Prostate gland (tissue), 2 donors: ENCODE measurements at regions not wholly inside any gene's neighbourhood (a gene's known extent, or its start where the extent isn't known, plus 50 kb on each side); places are given as distances from the start of the nearest gene placed in this dataset.

ENCODE experiments used
- POLR2A ChIP-seq: fragments of 450-650 bp; IDR thresholded peaks from one replicate; pipeline ENCODE4 v1.6.1; 2016; ENCODE audit warnings: antibody characterized with exemption, mild to moderate bottlenecking
- TF ChIP-seq, protein P1 (sequence below), 4 experiments: fragments of 200-600 bp in 2 of 4; fragments of 450-650 bp in 2 of 4; sonication (generic) in 2 of 4; IDR thresholded peaks; 1 replicate in 3 of 4; 2 replicates in 1 of 4; pipeline ENCODE4 v1.5.1; 2016 to 2019; ENCODE audit warnings: antibody characterized with exemption in 4 of 4, mild to moderate bottlenecking in 2 of 4, moderate library complexity in 2 of 4

DNA sequence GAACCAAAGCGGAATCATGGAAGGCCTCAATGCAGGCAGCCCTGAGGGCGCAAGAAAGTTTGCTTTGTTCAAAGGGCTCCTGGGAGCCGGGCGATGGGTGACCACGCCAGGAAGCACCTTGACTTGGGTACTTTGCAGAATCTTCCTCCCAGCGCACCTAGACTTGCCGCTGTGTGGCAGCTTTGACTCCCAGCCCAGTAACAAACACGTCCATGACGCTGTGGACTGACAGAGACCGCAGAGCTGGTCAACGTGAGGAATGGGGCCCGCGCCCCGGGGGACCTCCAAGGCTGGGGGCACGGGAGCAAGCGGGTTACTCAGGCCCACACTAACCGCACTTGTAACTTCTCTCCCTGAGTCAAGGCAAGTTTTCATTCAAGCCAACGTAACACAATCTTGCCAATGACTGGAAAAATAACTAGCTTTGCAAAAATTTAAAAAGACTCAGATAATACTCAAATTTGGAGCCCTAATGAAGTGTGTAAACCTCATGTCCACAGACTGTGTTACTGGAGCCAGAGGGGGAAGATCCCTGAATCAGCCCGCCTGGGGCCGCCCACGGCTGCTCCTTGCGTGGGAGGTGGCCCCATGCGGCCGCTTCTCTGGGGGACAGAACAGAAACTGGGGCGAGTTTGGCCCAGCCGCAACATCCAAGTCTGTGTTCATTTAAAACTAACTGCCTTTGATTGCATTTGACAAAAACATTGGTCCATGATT lies 130.8 kb downstream of the DNAJB6 start:
- TF ChIP-seq POLR2A = no peak
- TF ChIP-seq, protein P1, sequence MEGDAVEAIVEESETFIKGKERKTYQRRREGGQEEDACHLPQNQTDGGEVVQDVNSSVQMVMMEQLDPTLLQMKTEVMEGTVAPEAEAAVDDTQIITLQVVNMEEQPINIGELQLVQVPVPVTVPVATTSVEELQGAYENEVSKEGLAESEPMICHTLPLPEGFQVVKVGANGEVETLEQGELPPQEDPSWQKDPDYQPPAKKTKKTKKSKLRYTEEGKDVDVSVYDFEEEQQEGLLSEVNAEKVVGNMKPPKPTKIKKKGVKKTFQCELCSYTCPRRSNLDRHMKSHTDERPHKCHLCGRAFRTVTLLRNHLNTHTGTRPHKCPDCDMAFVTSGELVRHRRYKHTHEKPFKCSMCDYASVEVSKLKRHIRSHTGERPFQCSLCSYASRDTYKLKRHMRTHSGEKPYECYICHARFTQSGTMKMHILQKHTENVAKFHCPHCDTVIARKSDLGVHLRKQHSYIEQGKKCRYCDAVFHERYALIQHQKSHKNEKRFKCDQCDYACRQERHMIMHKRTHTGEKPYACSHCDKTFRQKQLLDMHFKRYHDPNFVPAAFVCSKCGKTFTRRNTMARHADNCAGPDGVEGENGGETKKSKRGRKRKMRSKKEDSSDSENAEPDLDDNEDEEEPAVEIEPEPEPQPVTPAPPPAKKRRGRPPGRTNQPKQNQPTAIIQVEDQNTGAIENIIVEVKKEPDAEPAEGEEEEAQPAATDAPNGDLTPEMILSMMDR (IDR thresholded peaks at IDR 0.05) = no peak
